A673 (cell line): ENCODE measurements at regions not wholly inside any gene's neighbourhood (a gene's known extent, or its start where the extent isn't known, plus 50 kb on each side); places are given as distances from the start of the nearest gene placed in this dataset.

ENCODE experiments used
- BruUV-seq: library from RNA; stranded (reverse); fragments of 400-500 nt; replicated peaks from 2 replicates; lab custom pipeline; 2021; lab: Mats Ljungman, UMichigan
- CTCF ChIA-PET: fragments of 300-600 bp; sonication (Branson Sonifier 250); formaldehyde crosslinking; loops from one replicate; lab custom pipeline; 2022; ENCODE audit warnings: antibody characterized with exemption; lab: Charles Lee
- POLR2A ChIA-PET: fragments of 300-600 bp; sonication (Branson Sonifier 250); formaldehyde crosslinking; loops from one replicate; lab custom pipeline; 2022; ENCODE audit warnings: antibody characterized with exemption; ENCODE audit not compliant: low non-redundant PET; lab: Charles Lee
- DNase-seq: peaks from one replicate; pipeline ENCODE4 v3.0.0-alpha.2; 2015; ENCODE audit warnings: low spot score
- H3K27ac ChIP-seq: fragments of 200-600 bp; sonication (generic); 2 replicates; pipeline ENCODE4 v1.5.1; 2016; ENCODE audit warnings: mixed run types, low read depth, mild to moderate bottlenecking, mixed read lengths, antibody characterized with exemption, low read length; ENCODE audit not compliant: poor library complexity, severe bottlenecking
- H3K27me3 ChIP-seq: fragments of 200-600 bp; sonication (generic); replicated peaks from 2 replicates; pipeline ENCODE4 v1.6.1; 2017; ENCODE audit warnings: mixed run types, low read depth, mild to moderate bottlenecking, mixed read lengths, antibody characterized with exemption, low read length; ENCODE audit not compliant: insufficient read depth, poor library complexity
- H3K36me3 ChIP-seq: fragments of 200-600 bp; sonication (generic); 2 replicates; pipeline ENCODE4 v1.6.1; 2016; ENCODE audit warnings: mixed run types, mild to moderate bottlenecking, mixed read lengths, antibody characterized with exemption, low read length; ENCODE audit not compliant: insufficient read depth, poor library complexity, severe bottlenecking
- H3K4me1 ChIP-seq: fragments of 200-600 bp; sonication (generic); 2 replicates; pipeline ENCODE4 v1.6.1; 2017; ENCODE audit warnings: mixed run types, mild to moderate bottlenecking, mixed read lengths, antibody characterized with exemption, low read length; ENCODE audit not compliant: insufficient read depth, poor library complexity, severe bottlenecking
- H3K4me3 ChIP-seq: fragments of 200-600 bp; sonication (generic); 2 replicates; pipeline ENCODE4 v1.5.1; 2016; ENCODE audit warnings: low read depth, mixed run types, mild to moderate bottlenecking, mixed read lengths, low read length; ENCODE audit not compliant: poor library complexity, severe bottlenecking
- H3K9me3 ChIP-seq: fragments of 200-600 bp; sonication (generic); 2 replicates; pipeline ENCODE4 v1.6.1; 2016; ENCODE audit warnings: mixed run types, low read depth, mild to moderate bottlenecking, mixed read lengths, antibody characterized with exemption, low read length; ENCODE audit not compliant: poor library complexity, severe bottlenecking
- EZH2 ChIP-seq: fragments of 200-600 bp; sonication (generic); IDR thresholded peaks from 2 replicates; pipeline ENCODE4 v1.6.1; 2017; ENCODE audit warnings: borderline replicate concordance, low read depth, mild to moderate bottlenecking, mixed read lengths, antibody characterized with exemption, low read length; ENCODE audit not compliant: poor library complexity, severe bottlenecking
- intact Hi-C: fragments of 100-400 bp; cut with micrococcal nuclease; formaldehyde crosslinking; loops from one replicate; pipeline ENCODE4 v1.10.0; 2022; ENCODE audit not compliant: unreplicated experiment
- TF ChIP-seq, protein P1 (sequence below): fragments of 300-800, 200-600 bp; sonication (generic); conservative IDR thresholded peaks from 2 replicates; pipeline ENCODE4 v1.5.1; 2017; ENCODE audit warnings: low read depth, mild to moderate bottlenecking, antibody characterized with exemption, low read length, moderate library complexity, mixed read lengths

DNA sequence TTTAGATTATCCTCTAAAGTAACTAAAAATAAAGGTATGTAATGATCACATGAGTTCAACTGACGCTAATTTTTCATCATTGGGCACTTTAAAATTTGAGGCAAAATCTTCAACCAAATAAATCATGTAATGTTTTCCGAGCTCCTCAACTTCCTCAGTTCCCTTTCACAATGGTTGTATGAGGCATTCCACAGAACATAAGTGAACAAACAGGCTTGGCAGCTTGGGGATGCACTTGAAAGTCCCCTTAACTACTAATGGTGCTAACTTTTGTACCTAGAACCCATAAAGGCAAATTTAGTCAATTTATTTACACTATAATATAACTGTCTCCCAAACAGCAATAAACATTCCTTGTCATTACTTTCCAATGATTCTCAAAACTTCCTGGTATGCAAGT, 1137.9 kb downstream of the ROBO2 start:
- Histone ChIP-seq H3K27me3 (no peaks in the 10 kb centered on the region), H3K4me3 (no peak overlapping the region), H3K36me3 (no peaks in the 10 kb centered on the region), H3K27ac (no peak overlapping the region), H3K9me3 (no peaks in the 10 kb centered on the region), H3K4me1 (no peaks in the 10 kb centered on the region)
- TF ChIP-seq EZH2, result no peak
- TF ChIP-seq, protein P1, sequence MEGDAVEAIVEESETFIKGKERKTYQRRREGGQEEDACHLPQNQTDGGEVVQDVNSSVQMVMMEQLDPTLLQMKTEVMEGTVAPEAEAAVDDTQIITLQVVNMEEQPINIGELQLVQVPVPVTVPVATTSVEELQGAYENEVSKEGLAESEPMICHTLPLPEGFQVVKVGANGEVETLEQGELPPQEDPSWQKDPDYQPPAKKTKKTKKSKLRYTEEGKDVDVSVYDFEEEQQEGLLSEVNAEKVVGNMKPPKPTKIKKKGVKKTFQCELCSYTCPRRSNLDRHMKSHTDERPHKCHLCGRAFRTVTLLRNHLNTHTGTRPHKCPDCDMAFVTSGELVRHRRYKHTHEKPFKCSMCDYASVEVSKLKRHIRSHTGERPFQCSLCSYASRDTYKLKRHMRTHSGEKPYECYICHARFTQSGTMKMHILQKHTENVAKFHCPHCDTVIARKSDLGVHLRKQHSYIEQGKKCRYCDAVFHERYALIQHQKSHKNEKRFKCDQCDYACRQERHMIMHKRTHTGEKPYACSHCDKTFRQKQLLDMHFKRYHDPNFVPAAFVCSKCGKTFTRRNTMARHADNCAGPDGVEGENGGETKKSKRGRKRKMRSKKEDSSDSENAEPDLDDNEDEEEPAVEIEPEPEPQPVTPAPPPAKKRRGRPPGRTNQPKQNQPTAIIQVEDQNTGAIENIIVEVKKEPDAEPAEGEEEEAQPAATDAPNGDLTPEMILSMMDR, result no peak
- BruUV-seq, result no TSS peak
- ChIA-PET POLR2A (no interaction called here), CTCF (no interaction called here)
- no peak for DNase-seq
- intact Hi-C loops, result no loop called here

DNA sequence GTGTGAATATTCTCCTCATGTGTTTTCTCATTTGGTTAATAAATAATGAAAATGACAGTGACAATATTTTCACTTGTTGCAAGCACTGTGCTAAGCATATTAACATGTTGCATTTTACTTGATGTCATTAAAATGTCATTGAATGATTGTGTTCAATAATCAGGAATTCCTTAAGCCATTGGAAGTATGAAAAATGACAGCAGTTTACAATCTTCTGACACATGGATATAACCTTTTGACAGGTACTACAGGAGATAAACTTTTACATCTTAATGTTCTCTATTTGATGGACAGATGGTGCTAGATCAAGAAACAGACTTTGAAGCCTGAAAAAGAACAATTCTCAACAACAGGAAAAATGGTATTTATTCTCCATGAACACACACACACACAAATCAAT, 1138.3 kb downstream of the ROBO2 start:
- no peak overlapping the region for H3K4me3 ChIP-seq
- H3K9me3 ChIP-seq, result no peaks in the 10 kb centered on the region
- H3K27me3 ChIP-seq, result no peaks in the 10 kb centered on the region
- no peak for DNase-seq
- intact Hi-C loops, result no loop called here
- POLR2A ChIA-PET, result no interaction called here
- CTCF ChIA-PET, result no interaction called here
- H3K4me1 ChIP-seq, result no peaks in the 10 kb centered on the region
- no peaks in the 10 kb centered on the region for H3K36me3 ChIP-seq
- no peak for TF ChIP-seq EZH2
- H3K27ac ChIP-seq, result no peak overlapping the region
- no TSS peak for BruUV-seq

DNA sequence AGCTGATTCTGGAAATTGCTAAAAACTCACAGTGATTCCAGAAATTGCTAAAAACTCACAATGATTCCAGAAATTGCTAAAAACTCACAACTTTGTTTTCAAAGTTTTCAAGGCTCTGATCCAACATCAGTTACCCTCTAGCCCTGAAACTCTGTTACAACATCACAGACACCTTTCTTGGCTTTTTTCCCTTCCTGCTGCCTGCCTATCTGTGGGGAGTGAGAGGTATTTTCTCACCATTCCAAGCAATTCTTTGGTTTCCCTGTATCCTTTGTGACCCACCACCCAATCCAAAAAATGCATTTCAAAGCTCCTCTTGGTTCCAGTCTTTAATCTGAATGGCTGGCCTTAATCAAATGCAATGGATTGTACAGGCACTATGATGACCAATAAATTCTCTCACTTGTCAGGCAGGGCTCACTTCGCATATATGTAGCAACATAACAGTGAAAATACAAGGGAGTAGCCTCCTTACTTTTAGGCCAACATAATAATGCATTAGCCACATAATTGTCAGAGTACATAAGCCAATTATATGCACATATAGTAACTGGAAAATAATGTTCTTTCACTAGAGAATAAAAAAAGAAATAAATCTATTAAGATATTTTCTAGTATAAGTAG, 1139.0 kb downstream of the ROBO2 start:
- H3K9me3 ChIP-seq, result no peaks in the 10 kb centered on the region
- H3K4me1 ChIP-seq, result no peaks in the 10 kb centered on the region
- BruUV-seq, result no TSS peak
- H3K4me3 ChIP-seq, result no peak overlapping the region
- CTCF ChIA-PET, result no interaction called here
- no peak for DNase-seq
- H3K27me3 ChIP-seq, result no peaks in the 10 kb centered on the region
- intact Hi-C loops, result no loop called here
- POLR2A ChIA-PET, result no interaction called here
- no peak overlapping the region for H3K27ac ChIP-seq
- TF ChIP-seq EZH2, result no peak
- TF ChIP-seq, protein P1, result no peak
- H3K36me3 ChIP-seq, result no peaks in the 10 kb centered on the region
